Stimulated activated CD4-positive, alpha-beta T cell treated with anti-CD3 and anti-CD28 coated beads, Interleukin-15, amount 100 ng/mL, for 48 hours (primary cell): ENCODE measurements at regions not wholly inside any gene's neighbourhood (a gene's known extent, or its start where the extent isn't known, plus 50 kb on each side); places are given as distances from the start of the nearest gene placed in this dataset.

Experiments
- DNase-seq, 2 donors: peaks; one replicate each; pipeline ENCODE4 v3.0.0-alpha.2; 2020; ENCODE audit warnings: low read depth in 2 of 2

- DNase-seq = no peak
These were observed 66.1 kb upstream of the STK32A start for GRCh38 chr5:147168578-147169327.

DNA sequence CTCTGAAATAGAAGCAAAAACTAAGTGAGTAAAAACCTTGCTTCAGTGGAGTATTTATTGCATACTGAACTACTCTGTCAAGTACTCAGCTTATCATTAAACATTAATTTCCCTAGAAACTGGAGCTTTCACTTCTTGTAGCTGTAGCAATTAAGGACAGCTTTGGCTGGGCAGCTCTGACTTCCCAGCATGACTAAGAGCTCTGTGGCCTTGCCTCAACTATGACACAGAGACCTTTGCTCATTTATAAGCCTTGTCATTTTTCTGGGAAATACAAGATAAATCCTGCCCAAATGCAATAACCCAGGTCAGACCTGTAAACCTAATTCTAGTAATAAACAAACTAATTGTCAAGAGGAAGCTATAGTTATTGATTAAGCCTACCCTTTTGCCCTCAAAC, 65.4 kb upstream of the STK32A start:
- DNase-seq = no peak

DNA sequence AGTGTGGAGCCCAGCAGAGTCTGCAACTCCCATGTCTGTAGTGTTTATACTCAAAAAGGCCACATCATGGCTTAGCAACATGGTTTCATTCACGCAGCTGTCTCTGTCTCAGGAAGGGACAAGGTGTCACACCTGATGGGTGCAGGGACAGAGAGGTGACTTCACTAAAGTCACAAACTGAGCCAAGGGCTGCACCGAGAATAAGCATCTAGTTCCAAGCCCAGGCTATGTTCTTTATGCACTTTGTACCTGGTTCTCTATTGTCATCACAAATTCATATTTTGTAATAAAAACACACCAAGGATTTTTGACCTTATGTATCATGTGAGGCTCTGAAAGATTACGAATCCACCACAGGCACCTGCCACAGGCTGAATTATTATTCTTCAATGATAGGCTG, 64.9 kb upstream of the STK32A start:
- no peak for DNase-seq

GRCh38 chr5:147170603-147171002, 64.2 kb upstream of the STK32A start:
- DNase-seq = no peak

- DNase-seq = no peak
These were observed 60.1 kb upstream of the STK32A start for GRCh38 chr5:147174671-147175265.

DNA sequence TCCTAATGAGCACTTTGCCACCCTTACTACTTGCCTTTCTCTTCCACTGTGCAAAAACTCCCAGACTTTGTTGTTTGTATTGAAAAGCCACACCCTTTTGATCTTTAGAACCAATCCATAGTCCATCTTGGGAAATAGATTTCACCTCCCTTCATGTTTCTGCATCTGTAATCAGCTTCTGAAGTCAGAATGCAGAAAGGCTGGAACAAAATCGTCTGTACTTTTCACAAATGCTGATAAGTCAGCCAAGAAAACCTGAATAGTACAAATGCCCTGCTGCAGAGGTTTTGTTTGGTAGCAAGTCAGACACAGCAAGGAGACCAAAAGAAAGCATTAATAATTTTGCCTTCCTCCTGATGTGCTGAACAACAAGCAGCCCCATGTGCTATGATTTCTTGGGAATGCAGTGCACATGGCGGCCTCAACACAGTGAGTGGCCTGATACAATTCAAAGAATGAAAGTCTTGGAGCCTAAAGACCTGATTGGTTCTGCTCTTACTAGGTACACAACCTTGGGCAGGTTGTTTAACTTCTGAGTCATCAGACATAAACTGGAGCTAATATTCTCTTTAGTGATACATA, 59.2 kb upstream of the STK32A start:
- DNase-seq = no peak

- DNase-seq = no peak
These were observed 58.4 kb upstream of the STK32A start for GRCh38 chr5:147176422-147176821.

- no peak for DNase-seq
These were observed 57.5 kb upstream of the STK32A start for GRCh38 chr5:147177125-147177840.

- DNase-seq = no peak
These were observed 55.2 kb upstream of the STK32A start for GRCh38 chr5:147179562-147180147.

GRCh38 chr5:147180751-147181150, 54.1 kb upstream of the STK32A start:
- no peak for DNase-seq
